Hepatocyte (in vitro differentiated cells): ENCODE measurements at regions not wholly inside any gene's neighbourhood (a gene's known extent, or its start where the extent isn't known, plus 50 kb on each side); places are given as distances from the start of the nearest gene placed in this dataset.
A peak's percentile ranks its signal among the peaks of the same experiment; 100 is the strongest.

Experiments
- DNase-seq: peaks from one replicate; pipeline ENCODE4 v3.0.0-alpha.2; 2016; ENCODE audit warnings: low spot score
- H2AFZ ChIP-seq: fragments of 200-600 bp; sonication (generic); 2 replicates; pipeline ENCODE4 v1.6.0; 2016; ENCODE audit warnings: antibody characterized with exemption, mild to moderate bottlenecking
- H3K27ac ChIP-seq: fragments of 200-600 bp; sonication (generic); 2 replicates; pipeline ENCODE4 v1.5.1; 2016; ENCODE audit warnings: mild to moderate bottlenecking
- H3K27me3 ChIP-seq: fragments of 200-600 bp; sonication (generic); 2 replicates; pipeline ENCODE4 v1.6.1; 2016
- H3K36me3 ChIP-seq: fragments of 200-600 bp; sonication (generic); replicated peaks from 2 replicates; pipeline ENCODE4 v1.5.1; 2016; ENCODE audit warnings: low read depth; ENCODE audit not compliant: insufficient read depth
- H3K4me1 ChIP-seq: fragments of 200-600 bp; sonication (generic); 2 replicates; pipeline ENCODE4 v1.5.1; 2016; ENCODE audit warnings: mild to moderate bottlenecking, moderate library complexity; ENCODE audit not compliant: insufficient read depth
- H3K4me2 ChIP-seq: fragments of 200-600 bp; sonication (generic); 2 replicates; pipeline ENCODE4 v1.6.0; 2016
- H3K4me3 ChIP-seq: fragments of 200-600 bp; sonication (generic); 2 replicates; pipeline ENCODE4 v1.5.1; 2016; ENCODE audit warnings: mild to moderate bottlenecking
- H3K79me2 ChIP-seq: fragments of 200-600 bp; sonication (generic); 2 replicates; pipeline ENCODE4 v1.6.0; 2017; ENCODE audit warnings: mild to moderate bottlenecking
- H3K9me2 ChIP-seq: fragments of 200-600 bp; sonication (generic); replicated peaks from 2 replicates; pipeline ENCODE4 v1.6.0; 2017; ENCODE audit warnings: mild to moderate bottlenecking; ENCODE audit not compliant: insufficient read depth
- H3K9me3 ChIP-seq: fragments of 200-600 bp; sonication (generic); 2 replicates; pipeline ENCODE4 v1.5.1; 2016; ENCODE audit warnings: low read depth, mild to moderate bottlenecking
- H4K20me1 ChIP-seq: fragments of 200-600 bp; sonication (generic); 2 replicates; pipeline ENCODE4 v1.6.0; 2016; ENCODE audit warnings: mild to moderate bottlenecking; ENCODE audit not compliant: insufficient read depth, poor library complexity, severe bottlenecking
- EZH2 ChIP-seq: fragments of 200-600 bp; sonication (generic); IDR thresholded peaks from 2 replicates; pipeline ENCODE4 v1.6.1; 2016; ENCODE audit warnings: antibody characterized with exemption, mild to moderate bottlenecking, borderline replicate concordance
- EZH2phosphoT487 ChIP-seq: fragments of 200-600 bp; sonication (generic); IDR thresholded peaks from one replicate; pipeline ENCODE4 v1.6.1; 2018; ENCODE audit warnings: antibody characterized with exemption, mild to moderate bottlenecking, low read depth, moderate library complexity; ENCODE audit not compliant: unreplicated experiment, severe bottlenecking
- WGBS: methylation state at CpG from one replicate; pipeline ENCODE4 v1.1.6; 2016; ENCODE audit warnings: low lambda C conversion rate; ENCODE audit errors: missing lambda C conversion rate; 5-methylcytosine and 5-hydroxymethylcytosine counted together
- TF ChIP-seq, protein P1 (sequence below): fragments of 200-600 bp; sonication (generic); IDR thresholded peaks from 2 replicates; pipeline ENCODE4 v1.5.1; 2016; ENCODE audit warnings: antibody characterized with exemption, mild to moderate bottlenecking; ENCODE audit not compliant: poor library complexity

GRCh38 chr2:21416226-21416625, 292.5 kb downstream of the TDRD15 start:
- H3K79me2 ChIP-seq, result no peaks in the 10 kb centered on the region
- no peak overlapping the region for H3K4me2 ChIP-seq

DNA sequence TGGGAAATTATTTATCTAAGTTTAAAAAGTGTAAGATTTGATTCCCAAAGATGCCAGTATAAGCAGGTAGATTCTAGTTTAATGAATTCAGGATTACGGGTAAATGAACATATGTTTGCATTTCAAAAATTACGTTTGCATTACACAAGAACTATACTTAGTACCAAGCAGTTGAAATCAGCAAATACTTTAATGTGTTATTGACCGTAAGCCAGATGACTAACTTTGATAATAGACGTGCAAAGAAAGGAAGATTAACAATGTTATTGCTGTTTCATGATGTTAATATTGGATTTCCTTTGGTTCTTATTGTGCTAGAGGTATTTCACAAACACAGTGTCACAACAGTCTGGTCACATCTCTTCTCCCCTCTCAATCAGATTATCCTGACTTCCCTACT, 294.7 kb downstream of the TDRD15 start:
- TF ChIP-seq EZH2phosphoT487 (no peak), EZH2 (no peak)
- TF ChIP-seq, protein P1, sequence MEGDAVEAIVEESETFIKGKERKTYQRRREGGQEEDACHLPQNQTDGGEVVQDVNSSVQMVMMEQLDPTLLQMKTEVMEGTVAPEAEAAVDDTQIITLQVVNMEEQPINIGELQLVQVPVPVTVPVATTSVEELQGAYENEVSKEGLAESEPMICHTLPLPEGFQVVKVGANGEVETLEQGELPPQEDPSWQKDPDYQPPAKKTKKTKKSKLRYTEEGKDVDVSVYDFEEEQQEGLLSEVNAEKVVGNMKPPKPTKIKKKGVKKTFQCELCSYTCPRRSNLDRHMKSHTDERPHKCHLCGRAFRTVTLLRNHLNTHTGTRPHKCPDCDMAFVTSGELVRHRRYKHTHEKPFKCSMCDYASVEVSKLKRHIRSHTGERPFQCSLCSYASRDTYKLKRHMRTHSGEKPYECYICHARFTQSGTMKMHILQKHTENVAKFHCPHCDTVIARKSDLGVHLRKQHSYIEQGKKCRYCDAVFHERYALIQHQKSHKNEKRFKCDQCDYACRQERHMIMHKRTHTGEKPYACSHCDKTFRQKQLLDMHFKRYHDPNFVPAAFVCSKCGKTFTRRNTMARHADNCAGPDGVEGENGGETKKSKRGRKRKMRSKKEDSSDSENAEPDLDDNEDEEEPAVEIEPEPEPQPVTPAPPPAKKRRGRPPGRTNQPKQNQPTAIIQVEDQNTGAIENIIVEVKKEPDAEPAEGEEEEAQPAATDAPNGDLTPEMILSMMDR, result no peak
- H3K9me2 ChIP-seq, result no peaks in the 10 kb centered on the region
- H3K36me3 ChIP-seq, result no peaks in the 10 kb centered on the region
- no peaks in the 10 kb centered on the region for H4K20me1 ChIP-seq
- peaks cover 6% of the 10 kb centered on the region for H3K4me1 ChIP-seq
- H3K9me3 ChIP-seq, result no peaks in the 10 kb centered on the region
- H3K4me3 ChIP-seq, result no peak overlapping the region
- H3K4me2 ChIP-seq, result no peak overlapping the region
- H3K27ac ChIP-seq, result no peak overlapping the region
- H2AFZ ChIP-seq, result no peak overlapping the region
- DNase-seq, result no peak
- WGBS, result 69% methylated on average over 4 of the region's 4 CpGs
- no peaks in the 10 kb centered on the region for H3K27me3 ChIP-seq
- H3K79me2 ChIP-seq, result no peaks in the 10 kb centered on the region

More at GRCh38 chr2:21416226-21416625, 292.5 kb downstream of the TDRD15 start:
- Histone ChIP-seq H3K36me3 (no peaks in the 10 kb centered on the region), H3K9me3 (no peaks in the 10 kb centered on the region), H3K27me3 (no peaks in the 10 kb centered on the region), H3K9me2 (no peaks in the 10 kb centered on the region), H4K20me1 (no peaks in the 10 kb centered on the region), H2AFZ (no peak overlapping the region), H3K27ac (no peak overlapping the region), H3K4me1 (no peaks in the 10 kb centered on the region), H3K4me3 (no peak overlapping the region)
- TF ChIP-seq, protein P1, result no peak
- DNase-seq, result no peak

DNA sequence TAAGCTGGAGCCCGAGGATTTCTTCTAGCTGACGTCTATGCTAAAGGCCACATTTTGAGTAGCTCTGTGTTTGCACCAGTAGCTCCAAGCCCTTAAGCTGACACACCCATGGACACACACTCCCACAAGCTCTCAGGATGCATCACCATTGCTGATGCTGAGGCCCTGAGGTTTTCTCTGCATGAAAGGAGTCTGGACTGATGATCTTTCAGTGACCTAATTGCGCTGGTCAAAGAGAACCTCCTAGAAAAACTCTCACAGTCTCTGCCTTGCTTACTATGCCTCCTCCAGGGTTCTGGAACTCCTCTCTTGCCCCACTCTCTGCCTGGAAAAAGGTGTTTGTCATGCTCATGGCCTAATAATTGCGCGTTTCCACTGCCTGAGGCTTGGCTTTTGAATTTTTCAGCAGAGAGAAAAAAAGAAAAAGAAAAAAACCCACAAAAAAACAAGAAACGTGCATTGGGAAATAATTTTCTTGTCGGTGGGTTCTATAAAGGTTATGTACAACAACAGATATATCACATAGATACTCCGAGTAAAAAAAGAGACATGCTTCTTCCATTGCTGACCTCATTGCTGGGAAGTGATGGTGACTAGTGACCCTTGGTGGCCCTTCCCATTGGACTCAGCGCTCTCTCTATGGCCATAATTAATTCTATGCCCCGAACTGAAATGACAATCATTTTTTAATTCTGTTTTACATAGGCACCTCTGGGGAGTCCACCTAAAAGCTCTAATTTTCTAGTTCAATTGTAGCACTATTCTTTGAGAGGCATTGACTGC, 297.0 kb downstream of the TDRD15 start:
- Histone ChIP-seq H3K27ac (no peak overlapping the region), H3K4me1 (peaks cover 6% of the 10 kb centered on the region), H2AFZ (no peak overlapping the region), H3K79me2 (no peaks in the 10 kb centered on the region), H4K20me1 (no peaks in the 10 kb centered on the region), H3K9me2 (no peaks in the 10 kb centered on the region), H3K9me3 (no peaks in the 10 kb centered on the region), H3K36me3 (no peaks in the 10 kb centered on the region), H3K4me2 (no peak overlapping the region), H3K4me3 (no peak overlapping the region), H3K27me3 (no peaks in the 10 kb centered on the region)
- no peak for DNase-seq
- no peak for TF ChIP-seq EZH2phosphoT487
- no peak for TF ChIP-seq EZH2
- TF ChIP-seq, protein P1, result no peak
- WGBS, result 93% methylated on average over 10 of the region's 10 CpGs

DNA sequence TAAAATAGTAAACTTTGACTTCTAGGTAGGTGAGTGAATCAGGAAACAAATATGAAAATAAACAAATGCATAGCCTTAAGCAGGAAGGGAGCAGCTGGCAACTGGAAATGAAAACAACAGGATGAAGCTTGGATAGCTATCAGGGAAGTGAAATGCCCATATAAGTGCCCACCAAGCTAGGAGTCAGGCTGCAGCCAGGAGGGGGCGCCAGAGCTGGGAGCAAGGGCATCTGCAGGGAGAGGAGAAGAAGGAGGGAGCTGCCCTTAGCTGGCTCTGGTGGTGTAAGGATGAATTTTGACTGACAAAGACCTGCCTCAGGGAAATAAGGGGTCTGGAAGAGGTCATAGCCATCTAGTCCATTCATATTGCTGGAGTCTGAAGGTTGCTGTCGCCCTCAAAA, 298.3 kb downstream of the TDRD15 start:
- no peak overlapping the region for H3K4me3 ChIP-seq
- H2AFZ ChIP-seq, result no peak overlapping the region
- no peaks in the 10 kb centered on the region for H3K36me3 ChIP-seq
- peaks cover 6% of the 10 kb centered on the region for H3K4me1 ChIP-seq
- TF ChIP-seq, protein P1, result peak; percentile 48
- TF ChIP-seq EZH2phosphoT487, result no peak
- no peaks in the 10 kb centered on the region for H3K9me2 ChIP-seq
- no peak overlapping the region for H3K4me2 ChIP-seq
- H3K9me3 ChIP-seq, result no peaks in the 10 kb centered on the region
- DNase-seq, result peak; percentile 51
- no peaks in the 10 kb centered on the region for H3K79me2 ChIP-seq
- H4K20me1 ChIP-seq, result no peaks in the 10 kb centered on the region
- H3K27me3 ChIP-seq, result no peaks in the 10 kb centered on the region
- WGBS, result 53% methylated on average over 2 of the region's 2 CpGs
- no peak overlapping the region for H3K27ac ChIP-seq
